H9 (cell line): ENCODE measurements at regions not wholly inside any gene's neighbourhood (a gene's known extent, or its start where the extent isn't known, plus 50 kb on each side); places are given as distances from the start of the nearest gene placed in this dataset.

Experiments
- DNase-seq: peaks from one replicate; pipeline ENCODE4 v3.0.0-alpha.2; 2017
- H2AFZ ChIP-seq: one replicate; pipeline ENCODE4 v1.6.1; 2013; ENCODE audit warnings: mild to moderate bottlenecking, low read length, control low read depth, moderate library complexity
- H2AK5ac ChIP-seq: 2 replicates; pipeline ENCODE4 v1.6.1; 2013; ENCODE audit warnings: low read length, control low read depth, mixed read lengths; ENCODE audit not compliant: insufficient read length
- H2BK120ac ChIP-seq: one replicate; pipeline ENCODE4 v1.6.1; 2013; ENCODE audit warnings: low read depth, mild to moderate bottlenecking, low read length, control low read depth, inconsistent platforms; ENCODE audit not compliant: poor library complexity, severe bottlenecking
- H2BK12ac ChIP-seq: 2 replicates; pipeline ENCODE4 v1.6.1; 2013; ENCODE audit warnings: low read length, control low read depth, mixed read lengths, low read depth; ENCODE audit not compliant: insufficient read length
- H2BK15ac ChIP-seq: 2 replicates; pipeline ENCODE4 v1.6.1; 2013; ENCODE audit warnings: low read depth, low read length, control low read depth
- H2BK20ac ChIP-seq: one replicate; pipeline ENCODE4 v1.6.1; 2013; ENCODE audit warnings: low read depth, mild to moderate bottlenecking, low read length, control low read depth, inconsistent platforms; ENCODE audit not compliant: poor library complexity, severe bottlenecking
- H2BK5ac ChIP-seq: 2 replicates; pipeline ENCODE4 v1.6.1; 2013; ENCODE audit warnings: low read length, control low read depth, mixed read lengths; ENCODE audit not compliant: insufficient read length
- H3K14ac ChIP-seq: 2 replicates; pipeline ENCODE4 v1.6.1; 2013; ENCODE audit warnings: low read length, control low read depth; ENCODE audit not compliant: insufficient read depth
- H3K18ac ChIP-seq: 2 replicates; pipeline ENCODE4 v1.6.1; 2013; ENCODE audit warnings: low read depth, mild to moderate bottlenecking, mixed read lengths, low read length, control low read depth; ENCODE audit not compliant: insufficient read length
- H3K23ac ChIP-seq: 2 replicates; pipeline ENCODE4 v1.6.1; 2013; ENCODE audit warnings: low read length, control low read depth, mixed read lengths, low read depth; ENCODE audit not compliant: insufficient read length
- H3K23me2 ChIP-seq: 2 replicates; pipeline ENCODE4 v1.6.1; 2013; ENCODE audit warnings: low read depth, mild to moderate bottlenecking, mixed read lengths, low read length, control low read depth; ENCODE audit not compliant: insufficient read length, poor library complexity, severe bottlenecking
- H3K27ac ChIP-seq: 2 replicates; pipeline ENCODE4 v1.5.1; 2013; ENCODE audit warnings: low read length, control low read depth, mixed read lengths, low read depth; ENCODE audit not compliant: insufficient read length
- H3K27me3 ChIP-seq: 2 replicates; pipeline ENCODE4 v1.6.1; 2013; ENCODE audit warnings: low read length, control low read depth, inconsistent platforms; ENCODE audit not compliant: insufficient read depth
- H3K4ac ChIP-seq: 2 replicates; pipeline ENCODE4 v1.6.1; 2013; ENCODE audit warnings: low read depth, mild to moderate bottlenecking, control low read depth, inconsistent platforms, low read length, moderate library complexity
- H3K4me1 ChIP-seq: 2 replicates; pipeline ENCODE4 v1.6.1; 2013; ENCODE audit warnings: low read length, control low read depth, inconsistent platforms; ENCODE audit not compliant: insufficient read depth
- H3K4me2 ChIP-seq: 2 replicates; pipeline ENCODE4 v1.6.1; 2013; ENCODE audit warnings: low read length, control low read depth, mixed read lengths; ENCODE audit not compliant: insufficient read length, insufficient read depth
- H3K56ac ChIP-seq: 2 replicates; pipeline ENCODE4 v1.6.1; 2013; ENCODE audit warnings: low read depth, mild to moderate bottlenecking, mixed read lengths, low read length, control low read depth; ENCODE audit not compliant: insufficient read length
- H3K79me1 ChIP-seq: 2 replicates; pipeline ENCODE4 v1.6.1; 2013; ENCODE audit warnings: low read depth, mild to moderate bottlenecking, moderate library complexity, low read length, control low read depth, inconsistent platforms; ENCODE audit not compliant: insufficient read depth, poor library complexity, severe bottlenecking
- H3K79me2 ChIP-seq: 2 replicates; pipeline ENCODE4 v1.6.1; 2013; ENCODE audit warnings: low read length, control low read depth, inconsistent platforms; ENCODE audit not compliant: insufficient read depth
- H3K9ac ChIP-seq: 2 replicates; pipeline ENCODE4 v1.6.1; 2013; ENCODE audit warnings: low read length, control low read depth, mixed read lengths; ENCODE audit not compliant: insufficient read length; ENCODE audit errors: extremely low read depth
- H3K9me3 ChIP-seq: one replicate; pipeline ENCODE4 v1.6.1; 2013; ENCODE audit warnings: low read depth, low read length, inconsistent platforms; ENCODE audit not compliant: control insufficient read depth
- H3T11ph ChIP-seq: one replicate; pipeline ENCODE4 v1.6.1; 2013; ENCODE audit warnings: mild to moderate bottlenecking, low read length, control low read depth, inconsistent platforms
- H4K20me1 ChIP-seq: one replicate; pipeline ENCODE4 v1.6.1; 2013; ENCODE audit not compliant: control insufficient read depth, insufficient read length, insufficient read depth
- H4K5ac ChIP-seq: 2 replicates; pipeline ENCODE4 v1.6.1; 2013; ENCODE audit warnings: low read depth, mild to moderate bottlenecking, mixed read lengths, low read length, control low read depth; ENCODE audit not compliant: insufficient read length
- H4K8ac ChIP-seq: replicated peaks from 2 replicates; pipeline ENCODE4 v1.6.1; 2013; ENCODE audit warnings: low read length, control low read depth, mixed read lengths, low read depth; ENCODE audit not compliant: insufficient read length
- H4K91ac ChIP-seq: 2 replicates; pipeline ENCODE4 v1.6.1; 2013; ENCODE audit warnings: low read depth, mild to moderate bottlenecking, moderate library complexity, mixed read lengths, low read length, control low read depth; ENCODE audit not compliant: insufficient read length
- H3K27ac Mint-ChIP-seq, 3 experiments: 2 replicates in 2 of 3; 3 replicates in 1 of 3; pipeline ENCODE4 v1.8.0; 2020 to 2021; ENCODE audit warnings: mixed read lengths in 3 of 3, mild to moderate bottlenecking in 1 of 3, moderate library complexity in 1 of 3
- H3K27me3 Mint-ChIP-seq: 2 replicates; pipeline ENCODE4 v1.8.0; 2021; ENCODE audit warnings: low read depth, mild to moderate bottlenecking, moderate library complexity, mixed read lengths
- H3K36me3 Mint-ChIP-seq, 3 experiments: 2 replicates in 2 of 3; 3 replicates in 1 of 3; pipeline ENCODE4 v1.8.0; 2020 to 2021; ENCODE audit warnings: low read depth in 3 of 3, mixed read lengths in 3 of 3; ENCODE audit not compliant: insufficient read depth in 1 of 3
- H3K4me1 Mint-ChIP-seq, 2 experiments: 2 replicates each; pipeline ENCODE4 v1.8.0; 2020; ENCODE audit warnings: mixed read lengths in 2 of 2
- H3K4me3 Mint-ChIP-seq, 2 experiments: 2 replicates in 1 of 2; 3 replicates in 1 of 2; pipeline ENCODE4 v1.8.0; 2020 to 2021; ENCODE audit warnings: mild to moderate bottlenecking in 2 of 2, mixed read lengths in 2 of 2, moderate library complexity in 1 of 2
- H3K9me3 Mint-ChIP-seq, 2 experiments: 2 replicates in 1 of 2; 3 replicates in 1 of 2; pipeline ENCODE4 v1.8.0; 2020; ENCODE audit warnings: mild to moderate bottlenecking in 2 of 2, mixed read lengths in 2 of 2, moderate library complexity in 1 of 2
- CTCF ChIP-seq: fragments of 200-600 bp; sonication (generic); conservative IDR thresholded peaks from 3 replicates; pipeline ENCODE4 v1.8.0; 2021; ENCODE audit warnings: antibody characterized with exemption, mild to moderate bottlenecking
- WGBS: extraction: QIAGEN DNeasy Blood & Tissue Kit; methylation state at CpG from one replicate; pipeline ENCODE4 v1.1.7; 2013; ENCODE audit warnings: missing lambda C conversion rate, low lambda C conversion rate, mixed read lengths; ENCODE audit not compliant: insufficient read length; ENCODE audit errors: extremely low coverage; 5-methylcytosine and 5-hydroxymethylcytosine counted together

- no peaks in the 10 kb centered on the region for H3K79me2 ChIP-seq
- H3K9me3 ChIP-seq: no peaks in the 10 kb centered on the region
- H3K4me2 ChIP-seq: no peak overlapping the region
- no peak overlapping the region for H3K23ac ChIP-seq
- H3T11ph ChIP-seq: no peak overlapping the region
- H4K20me1 ChIP-seq: no peaks in the 10 kb centered on the region
- TF ChIP-seq CTCF: no peak
- Mint-ChIP-seq H3K9me3 (peaks cover 0 to 3% of the 10 kb centered on the region in 2 experiments; a peak in 1 of 5 replicates), H3K27me3 (peaks cover 4% of the 10 kb centered on the region; the same call in 1 of the 2 replicates), H3K36me3 (no peaks in the 10 kb centered on the region), H3K27ac (no peak overlapping the region; a peak in 3 of 7 replicates), H3K4me1 (peaks cover 5% of the 10 kb centered on the region in 2 experiments; a peak in 1 of 4 replicates), H3K4me3 (no peak overlapping the region)
- no peak overlapping the region for H3K18ac ChIP-seq
- DNase-seq: no peak
- no peaks in the 10 kb centered on the region for H3K79me1 ChIP-seq
- no peak overlapping the region for H2BK12ac ChIP-seq
- no peak overlapping the region for H2BK5ac ChIP-seq
- H2BK20ac ChIP-seq: no peak overlapping the region
- H2BK120ac ChIP-seq: no peak overlapping the region
- H3K27me3 ChIP-seq: no peaks in the 10 kb centered on the region
- H4K91ac ChIP-seq: no peak overlapping the region
- H3K4me1 ChIP-seq: no peaks in the 10 kb centered on the region; the same call in 1 of the 2 replicates
- WGBS: no CpG with 5 or more reads among the region's 38 CpGs
- H2AK5ac ChIP-seq: no peak overlapping the region
- no peak overlapping the region for H2BK15ac ChIP-seq
- peak overlapping the region; percentile 61; the same call in 1 of the 2 replicates for H3K14ac ChIP-seq
- no peak overlapping the region for H4K8ac ChIP-seq
- no peaks in the 10 kb centered on the region for H3K23me2 ChIP-seq
- H2AFZ ChIP-seq: no peak overlapping the region
- H3K4ac ChIP-seq: no peak overlapping the region
- H4K5ac ChIP-seq: no peak overlapping the region
- no peak overlapping the region for H3K9ac ChIP-seq
- H3K56ac ChIP-seq: no peak overlapping the region
- H3K27ac ChIP-seq: no peak overlapping the region
These were observed 82.2 kb upstream of the HDAC4 start for GRCh38 chr2:239482778-239483712.
